ENCODE measurements at regions not wholly inside any gene's neighbourhood (a gene's known extent, or its start where the extent isn't known, plus 50 kb on each side); places are given as distances from the start of the nearest gene placed in this dataset.

GRCh38 chr4:11604821-11605220 lies 176.1 kb upstream of the HS3ST1 start:
- DNase-seq, result no peak
- H3K4me1 ChIP-seq (replicated peaks in 1 of 2), result no peaks in the 10 kb centered on the region
- no peak overlapping the region for H3K27ac ChIP-seq
- H3K27me3 ChIP-seq, result no peaks in the 10 kb centered on the region
- TF ChIP-seq POLR2A (IDR thresholded peaks at IDR 0.05), result no peak
- TF ChIP-seq CTCF (IDR thresholded peaks at IDR 0.05), result no peak
- 83 to 88% (median 86%) methylated on average over 3 of the region's 3 CpGs for WGBS, 4 donors
- H3K36me3 ChIP-seq (replicated peaks in 1 of 2), result no peaks in the 10 kb centered on the region
- intact Hi-C loops (cut with DNase I), result no loop called here
- no peak overlapping the region for H3K4me3 ChIP-seq
- H3K9me3 ChIP-seq (replicated peaks in 1 of 3), result no peaks in the 10 kb centered on the region

GRCh38 chr4:11603591-11604194 lies 175.0 kb upstream of the HS3ST1 start:
- TF ChIP-seq POLR2A (IDR thresholded peaks at IDR 0.05), result no peak
- 79 to 87% (median 83%) methylated on average over 6 of the region's 6 CpGs for WGBS, 4 donors
- intact Hi-C loops (cut with DNase I), result no loop called here

GRCh38 chr4:11602606-11603340 lies 174.1 kb upstream of the HS3ST1 start:
- Histone ChIP-seq H3K9me3 (replicated peaks in 1 of 3) (no peaks in the 10 kb centered on the region), H3K27me3 (no peaks in the 10 kb centered on the region), H3K36me3 (replicated peaks in 1 of 2) (no peaks in the 10 kb centered on the region), H3K4me3 (no peak overlapping the region), H3K4me1 (replicated peaks in 1 of 2) (no peaks in the 10 kb centered on the region), H3K27ac (no peak overlapping the region)
- WGBS, 4 donors, result 63 to 79% (median 68%) methylated on average over 7 of the region's 7 CpGs
- DNase-seq, result no peak
- TF ChIP-seq POLR2A (IDR thresholded peaks at IDR 0.05) (no peak), CTCF (IDR thresholded peaks at IDR 0.05) (no peak)
- intact Hi-C loops (cut with DNase I), result no loop called here

More at GRCh38 chr4:11603591-11604194, 175.0 kb upstream of the HS3ST1 start:
- Histone ChIP-seq H3K36me3 (replicated peaks in 1 of 2) (no peaks in the 10 kb centered on the region), H3K4me1 (replicated peaks in 1 of 2) (no peaks in the 10 kb centered on the region), H3K27me3 (no peaks in the 10 kb centered on the region), H3K9me3 (replicated peaks in 1 of 3) (no peaks in the 10 kb centered on the region), H3K4me3 (no peak overlapping the region), H3K27ac (no peak overlapping the region)
- no peak for DNase-seq

- intact Hi-C loops (cut with DNase I), result no loop called here
- Histone ChIP-seq H3K36me3 (replicated peaks in 1 of 2) (no peaks in the 10 kb centered on the region), H3K27me3 (no peaks in the 10 kb centered on the region), H3K4me1 (replicated peaks in 1 of 2) (no peaks in the 10 kb centered on the region), H3K9me3 (replicated peaks in 1 of 3) (no peaks in the 10 kb centered on the region), H3K4me3 (no peak overlapping the region), H3K27ac (no peak overlapping the region)
- no peak for DNase-seq
- WGBS, 4 donors, result 0 to 81% (median 0%) methylated on average over 1 of the region's 1 CpG
- no peak for TF ChIP-seq CTCF (IDR thresholded peaks at IDR 0.05)
- TF ChIP-seq POLR2A (IDR thresholded peaks at IDR 0.05), result no peak
Measured at GRCh38 chr4:11599064-11599463, 170.4 kb upstream of the HS3ST1 start.

- WGBS, 4 donors, result 35 to 83% (median 72%) methylated on average over 4 of the region's 4 CpGs
- H3K4me1 ChIP-seq (replicated peaks in 1 of 2), result no peaks in the 10 kb centered on the region
- H3K36me3 ChIP-seq (replicated peaks in 1 of 2), result no peaks in the 10 kb centered on the region
- no peaks in the 10 kb centered on the region for H3K27me3 ChIP-seq
- DNase-seq, result no peak
- no peaks in the 10 kb centered on the region for H3K9me3 ChIP-seq (replicated peaks in 1 of 3)
- intact Hi-C loops (cut with DNase I), result no loop called here
- TF ChIP-seq POLR2A (IDR thresholded peaks at IDR 0.05), result no peak
- no peak for TF ChIP-seq CTCF (IDR thresholded peaks at IDR 0.05)
- H3K27ac ChIP-seq, result no peak overlapping the region
- no peak overlapping the region for H3K4me3 ChIP-seq
Measured at GRCh38 chr4:11598591-11598990, 169.9 kb upstream of the HS3ST1 start.
